Ovary (tissue), 7 donors: ENCODE measurements at regions not wholly inside any gene's neighbourhood (a gene's known extent, or its start where the extent isn't known, plus 50 kb on each side); places are given as distances from the start of the nearest gene placed in this dataset.

Source experiments
- DNase-seq, 5 donors: peaks; one replicate each; pipeline ENCODE4 v3.0.0-alpha.2; 2019 to 2020
- H3K27ac ChIP-seq, 2 donors: fragments of 200-600 bp; one replicate each; pipeline versions ENCODE4 v1.5.1 to v1.8.0; 2019 to 2022
- H3K27me3 ChIP-seq: fragments of 200-600 bp; one replicate; pipeline ENCODE4 v1.8.0; 2022
- H3K36me3 ChIP-seq: fragments of 200-600 bp; sonication (generic); one replicate; pipeline ENCODE4 v1.5.1; 2019
- H3K4me1 ChIP-seq: one replicate; pipeline ENCODE4 v1.8.1; 2013; ENCODE audit warnings: mild to moderate bottlenecking, moderate library complexity; ENCODE audit not compliant: insufficient read depth
- H3K4me3 ChIP-seq: fragments of 200-600 bp; sonication (generic); one replicate; pipeline ENCODE4 v1.5.1; 2017
- H3K9me3 ChIP-seq, 2 donors: fragments of 200-600 bp in 1 of 2; sonication (generic) in 1 of 2; one replicate each; pipeline versions ENCODE4 v1.5.1 to v1.8.1; 2013 to 2019; ENCODE audit warnings: mild to moderate bottlenecking in 1 of 2, moderate library complexity in 1 of 2
- CTCF ChIP-seq, 3 donors: fragments of 450-650 bp in 2 of 3; fragments of 200-600 bp in 1 of 3; IDR thresholded peaks; one replicate each; pipeline versions ENCODE4 v1.5.1 to v1.8.0; 2016 to 2022; ENCODE audit warnings: antibody characterized with exemption in 3 of 3, mild to moderate bottlenecking in 1 of 3
- EP300 ChIP-seq: sonication (generic); formaldehyde crosslinking; IDR thresholded peaks from one replicate; pipeline ENCODE4 v1.6.1; 2017; ENCODE audit warnings: antibody characterized with exemption
- POLR2A ChIP-seq: fragments of 450-650 bp; IDR thresholded peaks from one replicate; pipeline ENCODE4 v1.6.1; 2017; ENCODE audit warnings: antibody characterized with exemption, mild to moderate bottlenecking, moderate library complexity
- WGBS, 3 donors: extraction: QIAGEN DNeasy Blood & Tissue Kit in 1 of 3; methylation state at CpG; one replicate each; pipeline versions ENCODE4 v1.1.5 to v1.1.7; 2013 to 2017; 5-methylcytosine and 5-hydroxymethylcytosine counted together
- intact Hi-C, 4 donors: fragments of 100-400 bp; cut with DNase I; formaldehyde crosslinking; loops; one replicate each; pipeline versions ENCODE4 v1.11.0 to v1.15.1; 2022 to 2023
- donor health status: DM: no; HTN: no; CAD: no; lungs with moderate emphysema.
- donor health status: DM: no; HTN: no; CAD: no.
- donor health status: Bipolar disorder and iron deficiency.
- donor health status: DM: no; HTN: no; CAD: no.
- donor health status: DM: yes; HTN: yes; CAD: no.

DNA sequence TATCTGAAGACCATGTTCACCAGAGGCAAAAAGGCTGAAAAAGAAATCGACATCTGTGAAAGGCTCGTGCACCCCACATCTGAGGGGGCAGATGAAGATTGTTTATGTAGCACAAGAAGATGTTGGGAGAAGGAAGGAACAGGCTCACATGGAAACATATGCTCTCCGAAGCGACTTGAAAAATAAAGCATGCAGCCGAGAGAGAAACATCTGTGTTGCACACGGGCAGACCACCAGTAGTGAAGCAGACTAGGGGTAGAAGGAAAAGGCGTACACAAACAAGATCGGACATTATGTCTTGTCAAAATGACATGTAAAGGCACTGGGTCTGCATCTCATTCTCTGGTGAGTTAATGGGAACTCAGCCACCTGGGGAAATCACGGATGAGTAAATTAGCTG is 356.5 kb downstream of the ZIC4 start:
- DNase-seq = no peak
- intact Hi-C loops = no loop called here
- H3K4me1 ChIP-seq = no peaks in the 10 kb centered on the region
- H3K36me3 ChIP-seq = no peaks in the 10 kb centered on the region
- H3K27me3 ChIP-seq = no peaks in the 10 kb centered on the region
- no peak overlapping the region for H3K27ac ChIP-seq
- no peak for TF ChIP-seq CTCF (IDR thresholded peaks at IDR 0.05)
- no peak for TF ChIP-seq POLR2A
- no peak for TF ChIP-seq EP300
- no peaks in the 10 kb centered on the region for H3K9me3 ChIP-seq
- no peak overlapping the region for H3K4me3 ChIP-seq
- 43 to 67% (median 58%) methylated on average over 9 of the region's 9 CpGs for WGBS, 3 donors

DNA sequence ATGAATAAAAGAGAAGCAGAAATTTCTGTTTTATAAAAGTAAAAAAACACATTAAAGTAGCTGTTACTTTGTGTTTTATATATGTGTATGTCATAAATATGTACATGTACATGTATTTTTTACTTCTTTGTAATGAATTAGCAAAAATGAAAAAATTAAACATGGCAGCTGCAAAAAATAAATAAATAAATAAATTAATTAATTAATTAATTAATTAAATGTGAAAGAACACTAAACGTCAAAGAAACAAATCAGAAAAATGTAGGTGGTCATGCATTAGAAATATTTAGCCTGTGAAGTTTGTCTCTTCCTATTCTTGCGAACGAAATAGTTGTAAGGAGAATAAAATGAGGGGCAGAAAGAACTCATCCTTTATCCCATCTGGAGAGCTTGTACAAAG is 357.0 kb downstream of the ZIC4 start:
- Histone ChIP-seq H3K9me3 (no peaks in the 10 kb centered on the region), H3K4me1 (no peaks in the 10 kb centered on the region), H3K4me3 (no peak overlapping the region), H3K27ac (no peak overlapping the region), H3K36me3 (no peaks in the 10 kb centered on the region), H3K27me3 (no peaks in the 10 kb centered on the region)
- 89 to 93% (median 92%) methylated on average over 3 of the region's 3 CpGs for WGBS, 3 donors
- TF ChIP-seq POLR2A (no peak), CTCF (IDR thresholded peaks at IDR 0.05) (no peak), EP300 (no peak)
- intact Hi-C loops = no loop called here
- no peak for DNase-seq

- Histone ChIP-seq H3K4me1 (no peaks in the 10 kb centered on the region), H3K36me3 (no peaks in the 10 kb centered on the region), H3K27ac (no peak overlapping the region), H3K4me3 (no peak overlapping the region), H3K9me3 (no peaks in the 10 kb centered on the region), H3K27me3 (no peaks in the 10 kb centered on the region)
- TF ChIP-seq CTCF (IDR thresholded peaks at IDR 0.05) = no peak
- TF ChIP-seq POLR2A = no peak
- TF ChIP-seq EP300 = no peak
- intact Hi-C loops = no loop called here
- DNase-seq = no peak
- 92 to 96% (median 93%) methylated on average over 1 of the region's 1 CpG for WGBS, 3 donors
Observed at GRCh38 chr3:147046916-147047315, 359.4 kb downstream of the ZIC4 start.

GRCh38 chr3:147038481-147038880 is 367.9 kb downstream of the ZIC4 start:
- WGBS, 3 donors = 20 to 36% (median 23%) methylated on average over 1 of the region's 1 CpG
- Histone ChIP-seq H3K4me1 (no peaks in the 10 kb centered on the region), H3K27ac (no peak overlapping the region), H3K27me3 (no peaks in the 10 kb centered on the region), H3K4me3 (no peak overlapping the region), H3K9me3 (no peaks in the 10 kb centered on the region), H3K36me3 (no peaks in the 10 kb centered on the region)
- intact Hi-C loops = no loop called here
- no peak for TF ChIP-seq EP300
- TF ChIP-seq CTCF (IDR thresholded peaks at IDR 0.05) = no peak
- TF ChIP-seq POLR2A = no peak
- DNase-seq = no peak

GRCh38 chr3:147034359-147034758 is 372.0 kb downstream of the ZIC4 start:
- Histone ChIP-seq H3K36me3 (no peaks in the 10 kb centered on the region), H3K9me3 (no peaks in the 10 kb centered on the region), H3K4me3 (no peak overlapping the region), H3K27me3 (no peaks in the 10 kb centered on the region), H3K4me1 (no peaks in the 10 kb centered on the region), H3K27ac (no peak overlapping the region)
- WGBS, 3 donors = 85 to 86% (median 86%) methylated on average over 3 of the region's 3 CpGs
- DNase-seq = no peak
- TF ChIP-seq EP300 (no peak), POLR2A (no peak), CTCF (IDR thresholded peaks at IDR 0.05) (no peak)
- intact Hi-C loops = no loop called here
